ENCODE measurements at regions not wholly inside any gene's neighbourhood (a gene's known extent, or its start where the extent isn't known, plus 50 kb on each side); places are given as distances from the start of the nearest gene placed in this dataset.
A peak's percentile ranks its signal among the peaks of the same experiment; 100 is the strongest.
"Not testable (repeated sequence)": the region's sequence is repeated elsewhere in the genome, so short reads cannot be mapped to it uniquely, and the experiment has no call there.

- no peak for DNase-seq
These were observed 214.2 kb upstream of the ERBB4 start for GRCh38 chr2:212752730-212753351.

- no peak for DNase-seq
These were observed 206.8 kb upstream of the ERBB4 start for GRCh38 chr2:212745359-212745758.

GRCh38 chr2:212737392-212738172, 199.0 kb upstream of the ERBB4 start:
- DNase-seq, result no peak

GRCh38 chr2:212736385-212736726, 197.8 kb upstream of the ERBB4 start:
- DNase-seq, result no peak

- DNase-seq, result no peak
These were observed 194.7 kb upstream of the ERBB4 start for GRCh38 chr2:212733273-212733672.

GRCh38 chr2:212732860-212733259, 194.3 kb upstream of the ERBB4 start:
- DNase-seq, result no peak

- no peak for DNase-seq
These were observed 192.4 kb upstream of the ERBB4 start for GRCh38 chr2:212730994-212731393.

DNA sequence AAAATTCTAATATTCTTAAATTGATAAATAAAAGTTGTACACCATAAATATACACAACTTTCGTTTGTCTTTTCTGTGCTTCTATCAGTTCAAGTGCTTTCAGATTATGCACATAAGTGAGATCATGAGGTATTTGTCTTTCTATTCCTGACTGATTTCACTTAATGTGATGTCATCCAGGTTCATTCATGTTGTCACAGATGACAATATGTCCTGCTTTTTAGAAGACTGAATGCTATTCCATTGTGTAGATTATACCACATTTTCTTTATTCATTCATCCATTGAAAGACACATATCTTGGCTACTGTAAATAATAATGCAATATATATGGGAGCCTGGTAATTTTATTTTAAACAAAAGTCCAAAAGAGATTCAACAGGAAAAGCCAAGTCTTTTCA, 190.1 kb upstream of the ERBB4 start:
- DNase-seq, result no peak

GRCh38 chr2:212727751-212728150, 189.1 kb upstream of the ERBB4 start:
- DNase-seq, result no peak

DNA sequence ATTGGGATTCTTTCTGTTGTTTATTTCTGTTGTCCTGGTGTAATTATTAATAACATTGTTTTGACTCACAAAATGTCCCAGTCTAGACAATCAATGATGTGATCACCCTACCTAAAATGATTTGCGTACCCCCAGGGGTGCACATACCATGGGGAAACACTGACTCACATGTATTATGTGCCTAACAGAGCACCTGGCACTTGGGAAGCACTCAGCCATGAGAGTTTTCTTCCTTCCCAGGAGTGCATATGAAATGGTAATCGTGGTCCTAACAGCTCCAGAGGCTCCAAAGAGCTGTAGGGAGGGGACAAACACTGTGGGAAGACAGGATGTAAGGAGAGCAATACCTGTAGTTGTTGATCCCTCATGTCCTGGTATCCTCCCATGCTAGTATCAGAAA, 187.8 kb upstream of the ERBB4 start:
- DNase-seq, result no peak

DNA sequence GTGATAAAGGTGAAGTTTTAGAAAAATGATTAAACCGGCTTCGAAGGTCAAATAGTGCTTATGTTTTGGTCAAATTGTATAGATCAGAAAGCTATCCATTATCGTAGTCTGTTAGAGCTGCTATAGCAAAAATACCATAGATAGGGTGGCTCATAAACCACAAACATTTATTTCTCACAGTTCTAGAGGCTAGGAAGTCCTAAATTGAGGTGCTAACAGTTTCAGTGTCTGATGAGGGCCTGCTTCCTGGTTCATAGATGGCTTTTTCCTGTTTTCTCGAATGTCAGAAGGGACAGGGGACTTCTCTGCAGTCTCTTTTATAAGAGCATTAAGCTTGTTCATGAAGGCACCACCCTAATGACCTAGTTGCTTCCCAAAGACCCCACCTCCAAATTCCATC, 186.6 kb upstream of the ERBB4 start:
- DNase-seq, result no peak

DNA sequence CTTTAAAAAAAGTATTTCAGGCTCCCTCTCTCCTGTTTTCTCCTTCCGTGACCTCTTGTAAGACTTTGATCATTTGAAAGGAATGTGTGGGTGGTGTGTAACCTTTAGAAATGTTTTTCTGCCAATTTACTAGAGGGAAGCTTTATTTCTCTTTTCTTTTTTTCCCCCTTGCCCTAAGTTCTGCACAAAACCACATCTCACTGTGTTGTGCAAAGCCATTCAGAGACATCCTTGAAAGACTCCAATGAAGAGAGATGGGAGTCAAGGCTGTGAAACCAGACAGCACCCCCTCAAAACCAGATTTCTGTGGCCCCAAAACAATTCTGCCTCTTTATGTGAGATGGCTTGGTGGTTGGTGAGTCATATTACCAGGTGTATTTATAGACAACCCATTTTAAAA, 184.6 kb upstream of the ERBB4 start:
- no peak for DNase-seq

DNA sequence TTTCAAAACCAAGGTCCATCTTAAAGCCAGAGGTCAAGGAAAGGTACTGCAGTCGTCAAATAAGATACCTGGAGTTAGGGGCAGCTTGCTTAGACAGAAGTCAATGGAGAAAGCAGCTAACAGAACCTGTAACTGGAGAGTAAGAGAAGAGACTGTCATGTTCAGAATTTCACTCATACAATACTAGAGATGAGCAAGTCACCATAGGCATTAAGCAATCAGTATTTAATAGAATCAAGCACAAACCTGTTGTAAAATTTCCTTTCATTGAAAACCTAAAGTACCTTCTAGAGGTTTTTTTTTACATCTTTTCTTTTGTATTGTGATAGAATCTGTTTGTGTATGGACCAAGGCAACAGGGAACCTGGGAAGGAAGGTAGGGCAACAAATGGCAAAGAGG, 183.4 kb upstream of the ERBB4 start:
- DNase-seq, result no peak

DNA sequence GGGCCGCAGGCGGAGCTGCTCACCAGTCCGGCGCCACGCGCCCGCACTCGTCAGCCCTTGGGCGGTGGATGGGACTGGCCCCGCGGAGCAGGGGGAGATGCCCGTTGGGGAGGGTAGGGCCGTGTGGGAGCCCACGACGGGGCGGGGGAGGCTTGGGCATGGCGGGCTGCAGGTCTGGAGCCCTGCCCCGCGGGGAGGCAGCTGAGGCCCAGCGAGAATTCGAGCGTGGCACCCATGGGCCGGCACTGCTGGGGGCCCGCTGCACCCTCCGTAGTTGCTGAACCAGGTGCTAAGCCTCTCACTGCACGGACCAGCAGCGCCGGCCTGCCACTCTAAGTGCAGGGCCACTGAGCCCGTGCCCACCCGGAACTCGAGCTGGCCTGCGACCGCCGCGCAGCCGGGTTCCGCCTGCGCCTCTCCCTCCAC, 182.4 kb upstream of the ERBB4 start:
- no peak for DNase-seq

DNA sequence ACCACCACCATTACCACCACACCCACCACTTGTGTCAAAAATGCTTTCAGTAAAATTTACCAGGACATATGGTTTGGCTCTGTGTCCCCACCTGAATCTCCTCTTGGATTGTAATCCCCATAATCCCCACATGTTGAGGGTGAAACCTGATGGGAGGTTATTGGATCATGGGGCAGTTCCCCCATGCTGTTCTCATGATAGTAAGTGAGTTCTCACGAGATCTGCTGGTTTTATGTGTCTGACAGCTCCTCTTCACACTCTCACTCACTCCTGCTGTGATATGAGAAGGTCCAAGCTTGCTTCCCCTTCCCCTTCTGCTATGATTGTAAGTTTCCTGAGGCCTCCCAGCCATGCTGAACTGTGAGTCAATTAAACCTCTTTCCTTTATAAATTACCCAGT, 176.8 kb upstream of the ERBB4 start:
- not testable (repeated sequence) for DNase-seq

- no peak for DNase-seq
These were observed 175.1 kb upstream of the ERBB4 start for GRCh38 chr2:212713681-212714080.

GRCh38 chr2:212712991-212713390, 174.4 kb upstream of the ERBB4 start:
- no peak for DNase-seq

GRCh38 chr2:212712466-212712865, 173.9 kb upstream of the ERBB4 start:
- no peak for DNase-seq

DNA sequence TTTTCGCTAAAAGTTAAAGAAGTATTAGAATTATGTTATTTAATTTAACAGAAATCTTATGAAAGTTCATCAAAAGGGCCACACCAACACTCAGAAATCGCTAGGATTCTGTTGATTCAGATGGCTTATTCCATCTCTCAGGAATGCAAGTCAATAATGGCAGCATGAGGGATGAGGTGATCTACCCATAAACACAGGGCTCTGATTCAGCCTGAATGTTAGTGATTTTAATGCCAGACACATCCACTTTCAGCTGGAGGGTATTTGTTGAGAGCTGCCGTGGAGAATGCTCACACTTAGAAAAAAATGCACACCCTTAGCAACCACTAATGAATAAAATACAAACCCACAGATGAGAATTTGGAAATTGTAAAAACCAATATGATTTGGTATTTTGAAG, 173.3 kb upstream of the ERBB4 start:
- DNase-seq, result no peak

DNA sequence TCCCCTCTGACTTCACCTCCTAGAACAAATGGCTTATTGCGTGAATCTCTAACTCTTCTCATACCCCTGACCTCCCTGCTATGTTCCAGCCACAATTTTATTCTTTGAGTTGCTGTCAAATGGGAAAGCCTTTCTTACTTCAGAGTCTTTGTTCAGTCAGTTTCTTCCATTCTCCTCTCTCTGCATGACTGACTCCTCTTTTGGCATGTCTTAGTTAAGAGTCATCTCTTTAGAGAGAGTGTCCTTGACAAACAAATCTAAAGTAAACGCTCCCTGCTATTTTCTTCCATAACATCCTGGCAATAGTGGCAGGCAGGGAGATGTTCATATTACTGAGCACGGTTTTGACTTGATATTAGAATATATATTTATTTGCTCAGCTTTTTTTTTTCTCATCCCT, 170.7 kb upstream of the ERBB4 start:
- no peak for DNase-seq

- DNase-seq, result no peak
These were observed 169.8 kb upstream of the ERBB4 start for GRCh38 chr2:212708355-212708754.

DNA sequence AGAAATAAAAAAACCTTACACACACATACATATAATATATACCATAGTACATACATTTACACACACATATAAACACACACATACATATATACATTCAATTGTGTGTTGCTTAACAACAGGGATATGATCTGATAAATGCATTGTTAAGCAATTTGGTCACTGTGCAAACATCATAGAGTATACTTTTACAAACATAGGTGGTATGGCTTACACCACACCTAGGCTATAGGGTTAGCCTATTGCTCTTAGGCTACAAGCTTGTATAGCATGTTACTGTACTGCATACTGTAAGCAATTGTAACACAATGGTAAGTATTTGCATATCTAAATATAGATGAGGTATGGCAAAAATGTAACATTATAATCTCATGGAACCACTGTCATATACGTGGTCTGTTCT, 156.8 kb upstream of the ERBB4 start:
- no peak for DNase-seq

DNA sequence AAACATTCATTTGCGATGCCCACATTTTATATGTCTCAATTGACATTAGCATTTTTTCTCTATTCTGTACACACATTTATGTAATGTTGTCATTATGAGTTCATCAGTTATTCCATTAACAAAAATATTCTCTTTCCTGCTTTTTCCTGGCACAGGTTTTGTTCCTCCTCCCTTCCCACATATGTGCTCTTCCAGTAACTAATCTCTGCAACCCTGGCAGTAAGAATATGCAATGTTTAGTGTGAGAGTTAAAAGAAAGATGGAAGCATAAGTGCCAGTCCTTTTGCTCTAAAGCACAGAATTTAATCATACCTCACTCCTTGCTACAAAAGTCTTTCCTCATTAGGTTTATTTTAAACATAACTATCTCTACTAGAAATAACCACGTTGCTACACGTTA, 155.8 kb upstream of the ERBB4 start:
- DNase-seq, result no peak

DNA sequence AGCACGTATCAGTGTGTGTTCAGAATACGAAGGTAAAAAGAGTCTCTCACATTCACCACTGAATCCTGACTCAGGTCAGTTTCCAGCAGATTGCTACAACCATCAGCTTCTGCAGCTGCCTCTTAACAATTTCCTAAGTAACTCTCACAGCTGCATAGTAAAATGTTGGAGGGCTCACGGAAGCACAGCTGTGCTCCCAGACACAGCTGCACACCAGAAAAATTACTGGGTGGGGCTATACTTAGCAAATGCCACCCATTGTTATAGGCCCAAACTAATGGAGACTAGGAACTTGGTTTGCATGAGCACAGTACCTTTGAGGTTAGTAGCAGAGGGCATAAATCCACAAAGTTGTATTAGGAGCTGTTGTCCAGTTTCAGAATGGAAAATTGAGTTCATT, 153.9 kb upstream of the ERBB4 start:
- no peak for DNase-seq

- DNase-seq, result peak; percentile 47 to 57
These were observed 147.8 kb upstream of the ERBB4 start for GRCh38 chr2:212686285-212686895.
